ENCODE measurements at regions not wholly inside any gene's neighbourhood (a gene's known extent, or its start where the extent isn't known, plus 50 kb on each side); places are given as distances from the start of the nearest gene placed in this dataset.

GRCh38 chr2:174690026-174690425 lies 74.2 kb downstream of the CHRNA1 start:
- TF ChIP-seq POLR2A (IDR thresholded peaks at IDR 0.05) (no peak), EP300 (IDR thresholded peaks at IDR 0.05) (no peak)
